H1 (cell line): ENCODE measurements at regions not wholly inside any gene's neighbourhood (a gene's known extent, or its start where the extent isn't known, plus 50 kb on each side); places are given as distances from the start of the nearest gene placed in this dataset.

Source experiments
- JUND ChIP-seq: IDR thresholded peaks from 2 replicates; pipeline ENCODE4 v1.6.1; 2011; ENCODE audit warnings: mild to moderate bottlenecking, improper control_type of control experiment, low read length

DNA sequence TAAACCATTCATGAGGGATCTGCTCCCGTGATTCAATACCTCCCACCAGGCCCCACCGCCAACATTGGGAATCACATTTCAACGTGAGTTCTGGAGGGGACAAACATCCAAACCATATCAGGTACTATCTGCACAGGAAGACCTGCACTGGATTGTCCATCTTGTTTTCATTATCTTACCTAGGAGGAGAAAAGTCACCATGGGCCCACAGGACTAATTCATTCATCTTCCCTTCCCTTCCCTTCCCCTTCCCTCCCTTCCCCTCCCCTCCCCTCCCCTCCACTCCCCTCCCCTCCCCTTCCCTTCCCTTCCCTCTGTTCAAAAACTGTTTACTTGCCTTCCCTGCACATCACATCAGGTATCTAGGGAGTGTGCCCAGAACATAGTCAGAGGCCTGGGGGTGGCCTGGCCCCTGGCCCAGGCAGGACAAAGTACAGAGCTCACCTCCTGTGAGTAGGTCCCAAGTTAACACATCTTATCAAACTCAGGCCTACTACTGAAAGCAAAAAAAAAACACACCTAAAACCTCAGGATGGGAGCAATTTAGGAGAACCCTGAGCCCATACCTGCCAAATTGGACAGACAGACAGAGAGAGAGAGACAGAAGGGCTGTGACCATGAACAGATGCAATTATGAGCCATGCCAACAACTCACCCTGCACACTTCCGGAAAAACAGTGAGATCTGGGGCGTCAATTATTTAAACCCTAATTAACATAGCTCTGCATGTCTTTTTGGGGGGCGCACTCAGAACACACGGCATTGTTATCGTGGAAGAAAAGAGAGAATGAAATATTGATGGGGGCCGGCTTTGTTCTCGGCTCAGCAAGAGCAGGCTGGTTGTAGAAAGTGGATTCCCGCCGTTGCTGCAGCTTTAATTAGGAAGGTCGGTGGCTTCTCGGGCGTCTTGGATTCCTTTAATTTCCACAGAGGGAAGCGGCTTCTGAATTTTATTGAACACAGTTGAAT, 151.2 kb downstream of the IRX5 start (continued):
- TF ChIP-seq JUND: no peak
